ENCODE measurements at regions not wholly inside any gene's neighbourhood (a gene's known extent, or its start where the extent isn't known, plus 50 kb on each side); places are given as distances from the start of the nearest gene placed in this dataset.

- no peak overlapping the region for H3K4me3 ChIP-seq (ENCODE audit: low read depth, low read length)
- POLR2A ChIA-PET, result no interaction called here
- no peak for DNase-seq (ENCODE audit: low read depth, low spot score)
- TF ChIP-seq, protein P1, sequence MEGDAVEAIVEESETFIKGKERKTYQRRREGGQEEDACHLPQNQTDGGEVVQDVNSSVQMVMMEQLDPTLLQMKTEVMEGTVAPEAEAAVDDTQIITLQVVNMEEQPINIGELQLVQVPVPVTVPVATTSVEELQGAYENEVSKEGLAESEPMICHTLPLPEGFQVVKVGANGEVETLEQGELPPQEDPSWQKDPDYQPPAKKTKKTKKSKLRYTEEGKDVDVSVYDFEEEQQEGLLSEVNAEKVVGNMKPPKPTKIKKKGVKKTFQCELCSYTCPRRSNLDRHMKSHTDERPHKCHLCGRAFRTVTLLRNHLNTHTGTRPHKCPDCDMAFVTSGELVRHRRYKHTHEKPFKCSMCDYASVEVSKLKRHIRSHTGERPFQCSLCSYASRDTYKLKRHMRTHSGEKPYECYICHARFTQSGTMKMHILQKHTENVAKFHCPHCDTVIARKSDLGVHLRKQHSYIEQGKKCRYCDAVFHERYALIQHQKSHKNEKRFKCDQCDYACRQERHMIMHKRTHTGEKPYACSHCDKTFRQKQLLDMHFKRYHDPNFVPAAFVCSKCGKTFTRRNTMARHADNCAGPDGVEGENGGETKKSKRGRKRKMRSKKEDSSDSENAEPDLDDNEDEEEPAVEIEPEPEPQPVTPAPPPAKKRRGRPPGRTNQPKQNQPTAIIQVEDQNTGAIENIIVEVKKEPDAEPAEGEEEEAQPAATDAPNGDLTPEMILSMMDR (IDR thresholded peaks at IDR 0.05; ENCODE audit: insufficient read depth, low read length, missing control alignments), result no peak
- CTCF ChIA-PET, result no interaction called here
Measured at GRCh38 chr9:13689925-13690324, 410.4 kb upstream of the MPDZ start.

GRCh38 chr9:13688990-13689600, 409.6 kb upstream of the MPDZ start:
- no peak overlapping the region for H3K4me3 ChIP-seq (ENCODE audit: low read depth, low read length)
- ChIA-PET POLR2A (no interaction called here), CTCF (no interaction called here)
- DNase-seq (ENCODE audit: low read depth, low spot score), result no peak
- TF ChIP-seq, protein P1 (IDR thresholded peaks at IDR 0.05; ENCODE audit: insufficient read depth, low read length, missing control alignments), result no peak

- TF ChIP-seq, protein P1 (IDR thresholded peaks at IDR 0.05; ENCODE audit: insufficient read depth, low read length, missing control alignments), result no peak
- ChIA-PET CTCF (interaction anchor here (0.7 kb wide), 1 partner anchor 336 kb away, joined by 3 read pairs; no protein-coding TSS in a partner anchor), POLR2A (no interaction called here)
- H3K4me3 ChIP-seq (ENCODE audit: low read depth, low read length), result no peak overlapping the region
- no peak for DNase-seq (ENCODE audit: low read depth, low spot score)
Measured at GRCh38 chr9:13688223-13688989, 408.9 kb upstream of the MPDZ start.

DNA sequence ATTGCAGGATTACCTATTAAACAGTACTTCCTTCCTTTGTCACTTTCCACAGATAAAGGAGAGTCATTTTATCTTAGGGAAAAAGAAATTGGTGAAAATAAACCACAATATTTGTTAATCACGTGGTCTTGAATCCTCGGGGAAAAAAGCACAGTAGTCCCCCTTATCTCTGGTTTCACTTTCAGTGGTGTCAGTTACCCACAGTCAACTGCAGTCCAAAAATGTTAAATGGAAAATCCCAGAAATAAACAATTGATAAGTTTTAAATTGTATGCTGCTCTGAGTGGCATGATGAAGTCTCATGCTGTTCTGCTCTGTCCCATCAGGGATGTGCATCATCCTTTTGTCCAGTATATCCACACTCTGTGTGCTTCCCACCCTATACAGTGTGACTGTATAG, 405.2 kb upstream of the MPDZ start:
- DNase-seq (ENCODE audit: low read depth, low spot score), result no peak
- no peak overlapping the region for H3K4me3 ChIP-seq (ENCODE audit: low read depth, low read length)
- CTCF ChIA-PET, result no interaction called here
- TF ChIP-seq, protein P1 (IDR thresholded peaks at IDR 0.05; ENCODE audit: insufficient read depth, low read length, missing control alignments), result no peak
- POLR2A ChIA-PET, result no interaction called here

- CTCF ChIA-PET, result no interaction called here
- DNase-seq (ENCODE audit: low read depth, low spot score), result no peak
- POLR2A ChIA-PET, result no interaction called here
Measured at GRCh38 chr9:13677801-13678200, 398.3 kb upstream of the MPDZ start.

DNA sequence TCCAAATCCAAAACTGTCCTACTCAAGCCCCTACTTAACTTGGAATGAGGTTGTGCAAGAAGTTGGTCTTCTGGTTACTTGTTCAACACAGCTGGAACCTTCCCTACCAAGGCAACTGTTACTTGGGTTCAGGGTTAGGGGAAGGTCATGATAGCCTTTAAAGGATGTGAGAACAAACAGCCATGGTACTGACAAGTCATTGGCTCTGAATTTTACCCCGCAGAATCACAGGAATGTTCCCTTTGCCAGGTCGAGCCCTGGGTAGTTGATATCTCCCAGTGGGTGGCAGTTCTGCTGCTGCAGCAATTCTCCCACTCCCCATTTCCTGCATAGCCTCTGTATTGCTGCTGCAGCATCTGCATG, 396.1 kb upstream of the MPDZ start:
- no peak overlapping the region for H3K4me3 ChIP-seq (ENCODE audit: low read depth, low read length)
- DNase-seq (ENCODE audit: low read depth, low spot score), result no peak
- TF ChIP-seq, protein P1 (IDR thresholded peaks at IDR 0.05; ENCODE audit: insufficient read depth, low read length, missing control alignments), result no peak
- CTCF ChIA-PET, result no interaction called here
- POLR2A ChIA-PET, result no interaction called here

More at GRCh38 chr9:13677801-13678200, 398.3 kb upstream of the MPDZ start:
- no peak overlapping the region for H3K4me3 ChIP-seq (ENCODE audit: low read depth, low read length)
- TF ChIP-seq, protein P1 (IDR thresholded peaks at IDR 0.05; ENCODE audit: insufficient read depth, low read length, missing control alignments), result no peak

Data from AG04449 (cell line).